IMR-90 (cell line): ENCODE measurements at regions not wholly inside any gene's neighbourhood (a gene's known extent, or its start where the extent isn't known, plus 50 kb on each side); places are given as distances from the start of the nearest gene placed in this dataset.

ENCODE experiments used
- ATAC-seq: fragments of 200-7000 bp; cut with Tn5 transposase; 2 replicates; pipeline ENCODE4 v1.9.1; 2020; ENCODE audit warnings: low read depth, mild to moderate bottlenecking, moderate library complexity
- BruUV-seq: library from RNA; stranded (reverse); fragments of 400-500 nt; replicated peaks from 2 replicates; lab custom pipeline; 2021; lab: Mats Ljungman, UMichigan
- CTCF ChIA-PET: fragments of 300-600 bp; formaldehyde crosslinking; extraction: SDS; loops from one replicate; lab custom pipeline; 2021; ENCODE audit warnings: antibody characterized with exemption; lab: Yijun Ruan, JAX
- POLR2A ChIA-PET: fragments of 300-600 bp; sonication (Branson Sonifier 250); formaldehyde crosslinking; loops from one replicate; lab custom pipeline; 2022; ENCODE audit warnings: antibody characterized with exemption; ENCODE audit not compliant: unreplicated experiment; lab: Charles Lee
- DNase-seq: peaks from one replicate; pipeline ENCODE4 v3.0.0; 2013
- H2AFZ ChIP-seq: replicated peaks from 2 replicates; pipeline ENCODE3; 2013; ENCODE audit warnings: low read length, mild to moderate bottlenecking; ENCODE audit not compliant: poor library complexity
- H2AK5ac ChIP-seq: 2 replicates; pipeline ENCODE4 v1.6.1; 2013; ENCODE audit warnings: low read depth, low read length, inconsistent platforms
- H2AK9ac ChIP-seq: replicated peaks from 2 replicates; pipeline ENCODE3; 2013; ENCODE audit warnings: mild to moderate bottlenecking, low read depth, low read length, moderate library complexity; ENCODE audit not compliant: poor library complexity
- H2BK120ac ChIP-seq: 2 replicates; pipeline ENCODE4 v1.6.1; 2013; ENCODE audit warnings: low read depth, low read length, inconsistent platforms
- H2BK15ac ChIP-seq: 3 replicates; pipeline ENCODE4 v1.6.1; 2013; ENCODE audit warnings: low read depth, low read length, inconsistent platforms
- H2BK20ac ChIP-seq: 2 replicates; pipeline ENCODE4 v1.6.1; 2013; ENCODE audit warnings: low read depth, mild to moderate bottlenecking, inconsistent platforms, low read length, moderate library complexity
- H2BK5ac ChIP-seq: 2 replicates; pipeline ENCODE4 v1.6.1; 2013; ENCODE audit warnings: mild to moderate bottlenecking, low read depth, low read length, inconsistent platforms; ENCODE audit not compliant: poor library complexity, severe bottlenecking
- H3K14ac ChIP-seq: replicated peaks from 2 replicates; pipeline ENCODE4 v1.6.1; 2013; ENCODE audit warnings: low read depth, low read length, inconsistent platforms
- H3K18ac ChIP-seq: 2 replicates; pipeline ENCODE4 v1.6.1; 2013; ENCODE audit warnings: low read depth, low read length, control low read depth
- H3K23ac ChIP-seq: 2 replicates; pipeline ENCODE4 v1.6.1; 2013; ENCODE audit warnings: low read depth, low read length, inconsistent platforms
- H3K27ac ChIP-seq: 2 replicates; pipeline ENCODE4 v1.5.1; 2013; ENCODE audit warnings: mild to moderate bottlenecking, control low read depth, low read length; ENCODE audit not compliant: insufficient read depth
- H3K27me3 ChIP-seq: 2 replicates; pipeline ENCODE4 v1.6.1; 2013; ENCODE audit warnings: low read length; ENCODE audit not compliant: control insufficient read depth, insufficient read depth
- H3K36me3 ChIP-seq: 2 replicates; pipeline ENCODE4 v1.6.1; 2013; ENCODE audit warnings: low read length, mixed read lengths; ENCODE audit not compliant: control insufficient read depth, insufficient read depth
- H3K4ac ChIP-seq: 2 replicates; pipeline ENCODE4 v1.6.1; 2013; ENCODE audit warnings: low read depth, low read length, inconsistent platforms
- H3K4me1 ChIP-seq: 2 replicates; pipeline ENCODE4 v1.6.1; 2013; ENCODE audit warnings: low read length, mixed read lengths; ENCODE audit not compliant: control insufficient read depth, insufficient read depth
- H3K4me2 ChIP-seq: 2 replicates; pipeline ENCODE4 v1.6.1; 2013; ENCODE audit warnings: low read depth, mild to moderate bottlenecking, control low read depth, low read length, moderate library complexity
- H3K4me3 ChIP-seq: 2 replicates; pipeline ENCODE4 v1.5.1; 2013; ENCODE audit warnings: low read depth, mild to moderate bottlenecking, control low read depth, low read length, moderate library complexity; ENCODE audit not compliant: insufficient read depth
- H3K56ac ChIP-seq: 2 replicates; pipeline ENCODE4 v1.6.1; 2013; ENCODE audit warnings: low read length, inconsistent platforms; ENCODE audit not compliant: insufficient read depth; ENCODE audit errors: extremely low read depth
- H3K79me1 ChIP-seq, 2 experiments: 2 replicates each; pipeline ENCODE4 v1.6.1; 2013; ENCODE audit warnings: low read length in 2 of 2, inconsistent platforms in 1 of 2, low read depth in 1 of 2
- H3K9ac ChIP-seq: 2 replicates; pipeline ENCODE4 v1.6.1; 2013; ENCODE audit warnings: low read depth, low read length, control low read depth
- H3K9me1 ChIP-seq: 2 replicates; pipeline ENCODE4 v1.6.1; 2013; ENCODE audit warnings: low read length, inconsistent platforms; ENCODE audit not compliant: insufficient read depth
- H3K9me3 ChIP-seq: 2 replicates; pipeline ENCODE4 v1.6.1; 2013; ENCODE audit warnings: low read length; ENCODE audit not compliant: control insufficient read depth, insufficient read depth
- H4K20me1 ChIP-seq: 2 replicates; pipeline ENCODE4 v1.6.1; 2013; ENCODE audit warnings: low read length, inconsistent platforms; ENCODE audit not compliant: insufficient read depth
- H4K5ac ChIP-seq: 2 replicates; pipeline ENCODE4 v1.6.1; 2013; ENCODE audit warnings: mild to moderate bottlenecking, low read depth, low read length, control low read depth
- H4K8ac ChIP-seq, 2 experiments: 2 replicates each; pipeline ENCODE4 v1.6.1; 2013; ENCODE audit warnings: low read depth in 2 of 2, low read length in 2 of 2, control low read depth in 1 of 2, inconsistent platforms in 1 of 2
- H4K91ac ChIP-seq: 2 replicates; pipeline ENCODE4 v1.6.1; 2013; ENCODE audit warnings: low read depth, low read length, inconsistent platforms; ENCODE audit not compliant: insufficient read depth
- CEBPB ChIP-seq: IDR thresholded peaks from 2 replicates; pipeline ENCODE4 v1.6.1; 2012; ENCODE audit warnings: low read depth, low read length, improper control_type of control experiment
- CTCF ChIP-seq: conservative IDR thresholded peaks from 2 replicates; pipeline ENCODE4 v1.5.1; 2012; ENCODE audit warnings: mild to moderate bottlenecking, low read depth, low read length, improper control_type of control experiment
- ELK1 ChIP-seq: fragments of 150-350 bp; IDR thresholded peaks from 2 replicates; pipeline ENCODE4 v1.6.1; 2016; ENCODE audit warnings: low read depth, mild to moderate bottlenecking, low read length, moderate library complexity, borderline replicate concordance
- MAZ ChIP-seq: IDR thresholded peaks from 2 replicates; pipeline ENCODE4 v1.6.1; 2012; ENCODE audit warnings: low read depth, mild to moderate bottlenecking, low read length, improper control_type of control experiment, moderate library complexity, borderline replicate concordance
- MXI1 ChIP-seq: IDR thresholded peaks from 2 replicates; pipeline ENCODE4 v1.6.1; 2012; ENCODE audit warnings: low read depth, mild to moderate bottlenecking, low read length, moderate library complexity, borderline replicate concordance
- POLR2A ChIP-seq: IDR thresholded peaks from 2 replicates; pipeline ENCODE4 v1.6.1; 2012; ENCODE audit warnings: mild to moderate bottlenecking, low read depth, low read length
- USF2 ChIP-seq: fragments of 150-350 bp; IDR thresholded peaks from 2 replicates; pipeline ENCODE4 v1.6.1; 2017; ENCODE audit warnings: mild to moderate bottlenecking, antibody characterized with exemption, low read length, low read depth
- WGBS, 2 experiments: methylation state at CpG; one replicate each; pipeline versions ENCODE4 v1.1.5 to v1.1.7; 2013; ENCODE audit warnings: missing lambda C conversion rate in 2 of 2; ENCODE audit not compliant: insufficient read length in 1 of 2; ENCODE audit errors: extremely low coverage in 2 of 2; 5-methylcytosine and 5-hydroxymethylcytosine counted together
- dilution Hi-C: fragments of 300-500 bp; cut with HindIII; formaldehyde crosslinking; loops from one replicate; pipeline ENCODE4 v1.14.3; 2018; ENCODE audit warnings: low sequenced_read_pairs; ENCODE audit not compliant: unreplicated experiment
- in situ Hi-C: fragments of 300-500 bp; cut with MboI; formaldehyde crosslinking; loops from 3 replicates; pipeline ENCODE4 v1.14.3; 2019; ENCODE audit warnings: low sequenced_read_pairs, inconsistent platforms, mixed read lengths
- intact Hi-C: fragments of 100-400 bp; cut with micrococcal nuclease; formaldehyde crosslinking; loops from 2 replicates; pipeline ENCODE4 v1.10.0; 2022

- ATAC-seq (no peak), DNase-seq (no peak)
- H3K4me1 ChIP-seq, result no peaks in the 10 kb centered on the region
- H3K4ac ChIP-seq, result no peak overlapping the region
- H3K27ac ChIP-seq, result no peak overlapping the region
- no peak overlapping the region for H3K4me3 ChIP-seq
- CTCF ChIA-PET, result no interaction called here
- TF ChIP-seq ELK1 (no peak), CEBPB (no peak), MXI1 (no peak), POLR2A (no peak), USF2 (no peak), MAZ (no peak), CTCF (no peak)
- no peaks in the 10 kb centered on the region for H3K79me1 ChIP-seq
- H3K23ac ChIP-seq, result no peak overlapping the region
- no peaks in the 10 kb centered on the region for H3K9me1 ChIP-seq
- H3K27me3 ChIP-seq, result peaks cover 1% of the 10 kb centered on the region; the same call in 1 of the 2 replicates
- H2AK5ac ChIP-seq, result no peak overlapping the region
- intact Hi-C loops, result no loop called here
- in situ Hi-C loops, result no loop called here
- POLR2A ChIA-PET, result no interaction called here
- H2BK120ac ChIP-seq, result no peak overlapping the region
- H3K56ac ChIP-seq, result no peak overlapping the region
- H3K9ac ChIP-seq, result no peak overlapping the region
- no peak overlapping the region for H4K8ac ChIP-seq
- no TSS peak for BruUV-seq
- no peaks in the 10 kb centered on the region for H3K36me3 ChIP-seq
- H3K14ac ChIP-seq, result no peak overlapping the region
- H2AK9ac ChIP-seq, result no peak overlapping the region
- H3K4me2 ChIP-seq, result no peak overlapping the region
- no CpG with 5 or more reads among the region's 2 CpGs for WGBS, 2 experiments
- no peak overlapping the region for H2BK15ac ChIP-seq
- H4K20me1 ChIP-seq, result no peaks in the 10 kb centered on the region
- no peak overlapping the region for H4K91ac ChIP-seq
- H2AFZ ChIP-seq, result no peak overlapping the region
- no peak overlapping the region for H3K18ac ChIP-seq
- no peak overlapping the region for H4K5ac ChIP-seq
- H2BK5ac ChIP-seq, result no peak overlapping the region
- no peaks in the 10 kb centered on the region for H3K9me3 ChIP-seq
- no peak overlapping the region for H2BK20ac ChIP-seq
- dilution Hi-C loops, result no loop called here
These were observed 596.5 kb downstream of the MATN1 start for GRCh38 chr1:30126848-30127247.
